K562 (cell line): ENCODE measurements at regions not wholly inside any gene's neighbourhood (a gene's known extent, or its start where the extent isn't known, plus 50 kb on each side); places are given as distances from the start of the nearest gene placed in this dataset.

ENCODE experiments used
- BCL6 ChIP-seq: fragments of 250-450 bp; sonication (Bioruptor Pico); IDR thresholded peaks from 2 replicates; pipeline ENCODE4 v1.4.0; 2020
- CEBPB ChIP-seq: fragments of 450-650 bp; IDR thresholded peaks from 2 replicates; pipeline ENCODE4 v1.6.1; 2016; ENCODE audit warnings: missing genetic modification characterization, missing compliant biosample characterization
- NCOA4 ChIP-seq: fragments of 450-650 bp; IDR thresholded peaks from 2 replicates; pipeline ENCODE4 v1.6.1; 2018; ENCODE audit warnings: mild to moderate bottlenecking; ENCODE audit not compliant: partially characterized antibody
- WHSC1 ChIP-seq: IDR thresholded peaks from one replicate; pipeline ENCODE4 v1.6.1; 2012; ENCODE audit warnings: low read length, control low read depth, inconsistent platforms
- ZC3H11A ChIP-seq: IDR thresholded peaks from 2 replicates; pipeline ENCODE4 v1.6.1; 2012; ENCODE audit warnings: low read depth, low read length, improper control_type of control experiment
- ZC3H4 ChIP-seq: sonication (generic); formaldehyde crosslinking; IDR thresholded peaks from 2 replicates; pipeline ENCODE4 v1.9.0; 2021; ENCODE audit warnings: missing genetic modification reagents, borderline replicate concordance
- ZNF134 ChIP-seq: fragments of 250-450 bp; sonication (Bioruptor Pico); conservative IDR thresholded peaks from 2 replicates; pipeline ENCODE4 v1.4.0; 2020
- TF ChIP-seq, protein P1 (sequence below): fragments of 450-650 bp; IDR thresholded peaks from 2 replicates; pipeline ENCODE4 v1.6.1; 2014; ENCODE audit warnings: low read depth, mild to moderate bottlenecking, moderate library complexity, borderline replicate concordance
- TF ChIP-seq, protein P2 (sequence below): IDR thresholded peaks from 2 replicates; pipeline ENCODE4 v1.6.1; 2012; ENCODE audit warnings: low read depth, low read length, improper control_type of control experiment, borderline replicate concordance
- TF ChIP-seq, protein P3 (sequence below): fragments of 250-450 bp; sonication (Bioruptor Pico); IDR thresholded peaks from 2 replicates; pipeline ENCODE4 v1.4.0; 2020; ENCODE audit warnings: mild to moderate bottlenecking, moderate library complexity
- TF ChIP-seq, protein P4 (sequence below): sonication (generic); formaldehyde crosslinking; IDR thresholded peaks from 2 replicates; pipeline ENCODE4 v1.8.0; 2022; ENCODE audit warnings: missing genetic modification reagents, mild to moderate bottlenecking, borderline replicate concordance

DNA sequence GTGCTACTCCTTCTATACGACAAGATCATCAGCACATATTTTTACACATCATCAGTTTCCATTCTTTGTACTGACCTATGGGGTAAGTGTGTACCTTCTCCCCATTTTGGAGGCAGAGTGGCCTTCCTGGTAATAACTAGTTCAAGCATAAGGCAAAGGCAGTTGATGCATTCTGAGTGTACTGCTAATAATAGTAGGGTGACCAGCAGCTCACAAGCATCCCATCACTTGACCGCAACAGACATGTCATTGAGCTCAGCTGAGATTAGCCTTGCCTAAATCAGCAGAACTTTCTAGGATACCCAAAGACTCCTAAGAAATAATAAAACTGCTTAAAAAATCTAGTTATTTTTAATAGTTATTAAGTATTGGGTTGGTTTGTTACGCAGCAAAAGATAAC is 329.8 kb upstream of the FRG2C start (continued):
- TF ChIP-seq, protein P1, sequence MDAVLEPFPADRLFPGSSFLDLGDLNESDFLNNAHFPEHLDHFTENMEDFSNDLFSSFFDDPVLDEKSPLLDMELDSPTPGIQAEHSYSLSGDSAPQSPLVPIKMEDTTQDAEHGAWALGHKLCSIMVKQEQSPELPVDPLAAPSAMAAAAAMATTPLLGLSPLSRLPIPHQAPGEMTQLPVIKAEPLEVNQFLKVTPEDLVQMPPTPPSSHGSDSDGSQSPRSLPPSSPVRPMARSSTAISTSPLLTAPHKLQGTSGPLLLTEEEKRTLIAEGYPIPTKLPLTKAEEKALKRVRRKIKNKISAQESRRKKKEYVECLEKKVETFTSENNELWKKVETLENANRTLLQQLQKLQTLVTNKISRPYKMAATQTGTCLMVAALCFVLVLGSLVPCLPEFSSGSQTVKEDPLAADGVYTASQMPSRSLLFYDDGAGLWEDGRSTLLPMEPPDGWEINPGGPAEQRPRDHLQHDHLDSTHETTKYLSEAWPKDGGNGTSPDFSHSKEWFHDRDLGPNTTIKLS: no peak
- no peak for TF ChIP-seq ZNF134
- TF ChIP-seq, protein P2, sequence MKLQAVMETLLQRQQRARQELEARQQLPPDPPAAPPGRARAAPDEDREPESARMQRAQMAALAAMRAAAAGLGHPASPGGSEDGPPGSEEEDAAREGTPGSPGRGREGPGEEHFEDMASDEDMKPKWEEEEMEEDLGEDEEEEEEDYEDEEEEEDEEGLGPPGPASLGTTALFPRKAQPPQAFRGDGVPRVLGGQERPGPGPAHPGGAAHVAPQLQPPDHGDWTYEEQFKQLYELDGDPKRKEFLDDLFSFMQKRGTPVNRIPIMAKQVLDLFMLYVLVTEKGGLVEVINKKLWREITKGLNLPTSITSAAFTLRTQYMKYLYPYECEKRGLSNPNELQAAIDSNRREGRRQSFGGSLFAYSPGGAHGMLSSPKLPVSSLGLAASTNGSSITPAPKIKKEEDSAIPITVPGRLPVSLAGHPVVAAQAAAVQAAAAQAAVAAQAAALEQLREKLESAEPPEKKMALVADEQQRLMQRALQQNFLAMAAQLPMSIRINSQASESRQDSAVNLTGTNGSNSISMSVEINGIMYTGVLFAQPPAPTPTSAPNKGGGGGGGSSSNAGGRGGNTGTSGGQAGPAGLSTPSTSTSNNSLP: no peak
- TF ChIP-seq, protein P3, sequence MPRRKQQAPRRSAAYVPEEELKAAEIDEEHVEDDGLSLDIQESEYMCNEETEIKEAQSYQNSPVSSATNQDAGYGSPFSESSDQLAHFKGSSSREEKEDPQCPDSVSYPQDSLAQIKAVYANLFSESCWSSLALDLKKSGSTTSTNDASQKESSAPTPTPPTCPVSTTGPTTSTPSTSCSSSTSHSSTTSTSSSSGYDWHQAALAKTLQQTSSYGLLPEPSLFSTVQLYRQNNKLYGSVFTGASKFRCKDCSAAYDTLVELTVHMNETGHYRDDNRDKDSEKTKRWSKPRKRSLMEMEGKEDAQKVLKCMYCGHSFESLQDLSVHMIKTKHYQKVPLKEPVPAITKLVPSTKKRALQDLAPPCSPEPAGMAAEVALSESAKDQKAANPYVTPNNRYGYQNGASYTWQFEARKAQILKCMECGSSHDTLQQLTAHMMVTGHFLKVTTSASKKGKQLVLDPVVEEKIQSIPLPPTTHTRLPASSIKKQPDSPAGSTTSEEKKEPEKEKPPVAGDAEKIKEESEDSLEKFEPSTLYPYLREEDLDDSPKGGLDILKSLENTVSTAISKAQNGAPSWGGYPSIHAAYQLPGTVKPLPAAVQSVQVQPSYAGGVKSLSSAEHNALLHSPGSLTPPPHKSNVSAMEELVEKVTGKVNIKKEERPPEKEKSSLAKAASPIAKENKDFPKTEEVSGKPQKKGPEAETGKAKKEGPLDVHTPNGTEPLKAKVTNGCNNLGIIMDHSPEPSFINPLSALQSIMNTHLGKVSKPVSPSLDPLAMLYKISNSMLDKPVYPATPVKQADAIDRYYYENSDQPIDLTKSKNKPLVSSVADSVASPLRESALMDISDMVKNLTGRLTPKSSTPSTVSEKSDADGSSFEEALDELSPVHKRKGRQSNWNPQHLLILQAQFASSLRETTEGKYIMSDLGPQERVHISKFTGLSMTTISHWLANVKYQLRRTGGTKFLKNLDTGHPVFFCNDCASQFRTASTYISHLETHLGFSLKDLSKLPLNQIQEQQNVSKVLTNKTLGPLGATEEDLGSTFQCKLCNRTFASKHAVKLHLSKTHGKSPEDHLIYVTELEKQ: no peak
- TF ChIP-seq ZC3H4 (CRISPR knock-in tag): no peak
- no peak for TF ChIP-seq NCOA4
- no peak for TF ChIP-seq BCL6 (CRISPR knock-in tag)
- TF ChIP-seq, protein P4, sequence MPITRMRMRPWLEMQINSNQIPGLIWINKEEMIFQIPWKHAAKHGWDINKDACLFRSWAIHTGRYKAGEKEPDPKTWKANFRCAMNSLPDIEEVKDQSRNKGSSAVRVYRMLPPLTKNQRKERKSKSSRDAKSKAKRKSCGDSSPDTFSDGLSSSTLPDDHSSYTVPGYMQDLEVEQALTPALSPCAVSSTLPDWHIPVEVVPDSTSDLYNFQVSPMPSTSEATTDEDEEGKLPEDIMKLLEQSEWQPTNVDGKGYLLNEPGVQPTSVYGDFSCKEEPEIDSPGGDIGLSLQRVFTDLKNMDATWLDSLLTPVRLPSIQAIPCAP (CRISPR knock-in tag): no peak
- TF ChIP-seq CEBPB (tag): no peak
- TF ChIP-seq ZC3H11A: no peak
- no peak for TF ChIP-seq WHSC1
